ENCODE measurements at regions not wholly inside any gene's neighbourhood (a gene's known extent, or its start where the extent isn't known, plus 50 kb on each side); places are given as distances from the start of the nearest gene placed in this dataset.

- TF ChIP-seq, protein P1, sequence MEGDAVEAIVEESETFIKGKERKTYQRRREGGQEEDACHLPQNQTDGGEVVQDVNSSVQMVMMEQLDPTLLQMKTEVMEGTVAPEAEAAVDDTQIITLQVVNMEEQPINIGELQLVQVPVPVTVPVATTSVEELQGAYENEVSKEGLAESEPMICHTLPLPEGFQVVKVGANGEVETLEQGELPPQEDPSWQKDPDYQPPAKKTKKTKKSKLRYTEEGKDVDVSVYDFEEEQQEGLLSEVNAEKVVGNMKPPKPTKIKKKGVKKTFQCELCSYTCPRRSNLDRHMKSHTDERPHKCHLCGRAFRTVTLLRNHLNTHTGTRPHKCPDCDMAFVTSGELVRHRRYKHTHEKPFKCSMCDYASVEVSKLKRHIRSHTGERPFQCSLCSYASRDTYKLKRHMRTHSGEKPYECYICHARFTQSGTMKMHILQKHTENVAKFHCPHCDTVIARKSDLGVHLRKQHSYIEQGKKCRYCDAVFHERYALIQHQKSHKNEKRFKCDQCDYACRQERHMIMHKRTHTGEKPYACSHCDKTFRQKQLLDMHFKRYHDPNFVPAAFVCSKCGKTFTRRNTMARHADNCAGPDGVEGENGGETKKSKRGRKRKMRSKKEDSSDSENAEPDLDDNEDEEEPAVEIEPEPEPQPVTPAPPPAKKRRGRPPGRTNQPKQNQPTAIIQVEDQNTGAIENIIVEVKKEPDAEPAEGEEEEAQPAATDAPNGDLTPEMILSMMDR (conservative IDR thresholded peaks at IDR 0.05; ENCODE audit: low read depth, low read length): no peak
- TF ChIP-seq POLR2A (IDR thresholded peaks at IDR 0.05; ENCODE audit: low read depth, low read length) (no peak), MAZ (IDR thresholded peaks at IDR 0.05; ENCODE audit: borderline replicate concordance, low read depth, low read length) (no peak), CEBPB (IDR thresholded peaks at IDR 0.05; ENCODE audit: low read depth, low read length) (no peak), RFX5 (IDR thresholded peaks at IDR 0.05; ENCODE audit: low read depth, low read length) (no peak)
These were observed 147.8 kb downstream of the VAPA start for GRCh38 chr18:10061566-10062140.

All from IMR-90 (cell line).